ENCODE measurements at regions not wholly inside any gene's neighbourhood (a gene's known extent, or its start where the extent isn't known, plus 50 kb on each side); places are given as distances from the start of the nearest gene placed in this dataset.

DNA sequence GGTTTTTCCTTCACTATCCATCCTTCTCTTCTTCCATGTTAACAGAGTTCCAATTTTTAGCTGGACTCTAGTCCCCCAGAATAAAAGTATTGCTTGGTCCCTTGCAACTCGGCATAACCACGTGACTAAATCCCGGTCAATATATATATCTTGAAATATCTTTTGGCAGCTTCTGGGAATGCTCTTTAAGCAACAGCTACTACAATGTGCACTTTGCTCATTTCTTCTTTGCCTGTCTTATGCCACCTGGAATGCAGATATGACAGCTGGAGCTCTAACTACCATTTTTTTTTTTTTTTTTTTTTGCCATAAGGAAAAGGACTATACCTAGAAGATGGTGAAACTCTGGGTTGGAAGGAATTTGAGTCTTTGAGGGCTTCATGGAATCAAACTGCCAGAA is 82.6 kb downstream of the GCNT4 start:
- Histone ChIP-seq H3K4me3 (ENCODE audit: control extremely low read depth in 1 of 5, extremely low read depth in 1 of 5, insufficient read depth in 1 of 5, low read depth in 2 of 5, low read length in 4 of 5) (no peak overlapping the region), H3K36me3 (replicated peaks in 1 of 2; ENCODE audit: control extremely low read depth in 1 of 2, control insufficient read depth in 1 of 2, extremely low read depth in 1 of 2, insufficient read depth in 2 of 2, low read length in 1 of 2) (no peaks in the 10 kb centered on the region), H3K4me1 (ENCODE audit: control insufficient read depth in 2 of 2, insufficient read depth in 2 of 2, low read length in 2 of 2) (no peaks in the 10 kb centered on the region), H2AFZ (ENCODE audit: insufficient read depth, low read depth, low read length, poor library complexity, severe bottlenecking) (no peak overlapping the region), H3K9me3 (ENCODE audit: control extremely low read depth in 1 of 3, control insufficient read depth in 2 of 3, insufficient read depth in 1 of 3, low read length in 2 of 3) (peaks cover 0 to 3% (median 0%) of the 10 kb centered on the region in 3 donors), H3K27ac (ENCODE audit: low read length in 2 of 2) (no peak overlapping the region), H3K79me2 (ENCODE audit: control insufficient read depth, insufficient read depth, low read length) (no peaks in the 10 kb centered on the region), H3K27me3 (replicated peaks in 1 of 4; ENCODE audit: control extremely low read depth in 1 of 4, control insufficient read depth in 3 of 4, insufficient read depth in 4 of 4, low read length in 3 of 4) (peaks cover 0 to 3% (median 0%) of the 10 kb centered on the region in 4 experiments), H4K20me1 (ENCODE audit: control insufficient read depth, insufficient read depth, low read length, poor library complexity, severe bottlenecking) (no peaks in the 10 kb centered on the region), H3K4me2 (replicated peaks; ENCODE audit: low read depth, low read length, poor library complexity, severe bottlenecking) (no peak overlapping the region), H3K9ac (ENCODE audit: low read length) (no peak overlapping the region)
- DNase-seq (no peak), ATAC-seq (ENCODE audit: low read depth) (no peak)
- Mint-ChIP-seq H3K27ac (no peak overlapping the region), H3K4me1 (no peaks in the 10 kb centered on the region), H3K27me3 (peaks cover 14% of the 10 kb centered on the region), H3K9me3 (ENCODE audit: insufficient read depth) (no peaks in the 10 kb centered on the region), H3K4me3 (no peak overlapping the region)
- TF ChIP-seq EZH2 (IDR thresholded peaks at IDR 0.05; ENCODE audit: borderline replicate concordance, insufficient read depth, low read depth, low read length, poor library complexity, severe bottlenecking), result no peak
- TF ChIP-seq, protein P1, sequence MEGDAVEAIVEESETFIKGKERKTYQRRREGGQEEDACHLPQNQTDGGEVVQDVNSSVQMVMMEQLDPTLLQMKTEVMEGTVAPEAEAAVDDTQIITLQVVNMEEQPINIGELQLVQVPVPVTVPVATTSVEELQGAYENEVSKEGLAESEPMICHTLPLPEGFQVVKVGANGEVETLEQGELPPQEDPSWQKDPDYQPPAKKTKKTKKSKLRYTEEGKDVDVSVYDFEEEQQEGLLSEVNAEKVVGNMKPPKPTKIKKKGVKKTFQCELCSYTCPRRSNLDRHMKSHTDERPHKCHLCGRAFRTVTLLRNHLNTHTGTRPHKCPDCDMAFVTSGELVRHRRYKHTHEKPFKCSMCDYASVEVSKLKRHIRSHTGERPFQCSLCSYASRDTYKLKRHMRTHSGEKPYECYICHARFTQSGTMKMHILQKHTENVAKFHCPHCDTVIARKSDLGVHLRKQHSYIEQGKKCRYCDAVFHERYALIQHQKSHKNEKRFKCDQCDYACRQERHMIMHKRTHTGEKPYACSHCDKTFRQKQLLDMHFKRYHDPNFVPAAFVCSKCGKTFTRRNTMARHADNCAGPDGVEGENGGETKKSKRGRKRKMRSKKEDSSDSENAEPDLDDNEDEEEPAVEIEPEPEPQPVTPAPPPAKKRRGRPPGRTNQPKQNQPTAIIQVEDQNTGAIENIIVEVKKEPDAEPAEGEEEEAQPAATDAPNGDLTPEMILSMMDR (IDR thresholded peaks at IDR 0.05), result no peak
- no CpG with 5 or more reads among the region's 3 CpGs for WGBS (ENCODE audit: insufficient coverage)
- CTCF ChIA-PET, result no interaction called here
- POLR2A ChIA-PET, result no interaction called here
- intact Hi-C loops (cut with micrococcal nuclease), result no loop called here

DNA sequence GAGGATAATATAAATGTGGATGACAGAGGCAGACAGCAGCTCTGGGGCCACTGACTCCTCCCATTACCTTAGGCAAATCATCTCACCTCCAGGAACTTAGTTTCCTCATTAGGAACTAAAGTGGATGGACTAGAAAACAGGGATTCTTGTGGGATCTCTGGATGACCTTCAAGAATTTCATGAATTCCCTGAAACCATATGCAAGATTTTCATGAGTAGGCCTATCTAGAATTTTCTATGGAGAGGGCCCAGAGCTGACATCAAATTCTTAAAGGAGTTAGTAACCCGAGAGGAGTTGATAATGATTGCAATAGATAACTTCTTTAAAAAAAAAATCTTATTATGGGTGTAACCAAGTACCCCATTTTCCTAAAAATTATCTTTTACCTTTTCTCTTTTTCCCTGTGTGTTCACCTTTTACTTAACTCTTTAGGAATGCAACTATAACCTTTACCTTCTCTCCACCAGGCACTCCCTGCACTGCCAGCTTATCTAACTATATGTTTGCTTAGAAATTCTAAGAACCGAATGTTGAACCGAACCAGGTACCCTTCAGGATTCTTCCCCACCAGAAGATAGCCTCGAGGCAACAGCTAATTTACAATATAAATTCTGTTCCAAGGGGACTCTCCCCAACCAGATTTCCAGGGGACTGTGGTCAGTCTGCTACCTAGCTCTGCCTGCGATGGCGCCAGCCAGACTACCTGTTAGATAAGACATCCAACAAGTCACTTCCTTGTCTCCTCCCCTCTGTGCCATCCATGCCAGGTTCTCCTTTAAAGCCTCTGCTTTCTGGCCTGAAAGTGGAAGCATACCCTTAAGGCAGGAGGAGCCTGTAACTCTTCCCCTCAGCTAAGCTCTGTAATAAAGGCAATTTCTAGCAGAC is 86.0 kb downstream of the GCNT4 start:
- DNase-seq (no peak), ATAC-seq (ENCODE audit: low read depth) (no peak)
- Mint-ChIP-seq H3K4me1 (no peaks in the 10 kb centered on the region), H3K4me3 (no peak overlapping the region), H3K9me3 (ENCODE audit: insufficient read depth) (no peaks in the 10 kb centered on the region), H3K27me3 (peaks cover 28% of the 10 kb centered on the region), H3K27ac (no peak overlapping the region)
- Histone ChIP-seq H3K4me3 (ENCODE audit: control extremely low read depth in 1 of 5, extremely low read depth in 1 of 5, insufficient read depth in 1 of 5, low read depth in 2 of 5, low read length in 4 of 5) (no peak overlapping the region), H3K4me2 (replicated peaks; ENCODE audit: low read depth, low read length, poor library complexity, severe bottlenecking) (no peak overlapping the region), H3K27me3 (replicated peaks in 1 of 4; ENCODE audit: control extremely low read depth in 1 of 4, control insufficient read depth in 3 of 4, insufficient read depth in 4 of 4, low read length in 3 of 4) (peaks cover 0 to 3% (median 0%) of the 10 kb centered on the region in 4 experiments), H3K79me2 (ENCODE audit: control insufficient read depth, insufficient read depth, low read length) (no peaks in the 10 kb centered on the region), H3K9ac (ENCODE audit: low read length) (no peak overlapping the region), H3K27ac (ENCODE audit: low read length in 2 of 2) (no peak overlapping the region), H2AFZ (ENCODE audit: insufficient read depth, low read depth, low read length, poor library complexity, severe bottlenecking) (no peak overlapping the region), H3K4me1 (ENCODE audit: control insufficient read depth in 2 of 2, insufficient read depth in 2 of 2, low read length in 2 of 2) (no peaks in the 10 kb centered on the region), H4K20me1 (ENCODE audit: control insufficient read depth, insufficient read depth, low read length, poor library complexity, severe bottlenecking) (no peaks in the 10 kb centered on the region), H3K9me3 (ENCODE audit: control extremely low read depth in 1 of 3, control insufficient read depth in 2 of 3, insufficient read depth in 1 of 3, low read length in 2 of 3) (no peaks in the 10 kb centered on the region), H3K36me3 (replicated peaks in 1 of 2; ENCODE audit: control extremely low read depth in 1 of 2, control insufficient read depth in 1 of 2, extremely low read depth in 1 of 2, insufficient read depth in 2 of 2, low read length in 1 of 2) (no peaks in the 10 kb centered on the region)
- intact Hi-C loops (cut with micrococcal nuclease), result no loop called here
- TF ChIP-seq, protein P1 (IDR thresholded peaks at IDR 0.05), result no peak
- no peak for TF ChIP-seq EZH2 (IDR thresholded peaks at IDR 0.05; ENCODE audit: borderline replicate concordance, insufficient read depth, low read depth, low read length, poor library complexity, severe bottlenecking)
- ChIA-PET CTCF (no interaction called here), POLR2A (no interaction called here)
- 84% methylated on average over 4 of the region's 6 CpGs for WGBS (ENCODE audit: insufficient coverage)
